Activated T-helper 1 cell treated with anti-CD3 and anti-CD28 coated beads, Interleukin-12 subunit alpha, Interleukin-12 subunit beta, Interleukin-2, Interleukin-4 antibody, amounts not matched to agents 30 ng/mL and 10 ng/mL and 1 ng/mL, durations not matched to agents 14 hours and 24 hours and 36 hours (primary cell): ENCODE measurements at regions not wholly inside any gene's neighbourhood (a gene's known extent, or its start where the extent isn't known, plus 50 kb on each side); places are given as distances from the start of the nearest gene placed in this dataset.

ENCODE experiments used
- DNase-seq: peaks from one replicate; pipeline ENCODE4 v3.0.0; 2021; ENCODE audit warnings: low spot score
- H3K27ac Mint-ChIP-seq: one replicate; pipeline ENCODE4 v1.8.0; 2021; ENCODE audit warnings: mild to moderate bottlenecking, mixed read lengths
- H3K27me3 Mint-ChIP-seq: one replicate; pipeline ENCODE4 v1.8.0; 2022; ENCODE audit warnings: mild to moderate bottlenecking, moderate library complexity, mixed read lengths; ENCODE audit not compliant: insufficient read depth
- H3K36me3 Mint-ChIP-seq: one replicate; pipeline ENCODE4 v1.8.0; 2021; ENCODE audit warnings: low read depth, mixed read lengths
- H3K4me1 Mint-ChIP-seq: one replicate; pipeline ENCODE4 v1.8.0; 2021; ENCODE audit warnings: low read depth, mixed read lengths
- H3K4me3 Mint-ChIP-seq: one replicate; pipeline ENCODE4 v1.8.0; 2021; ENCODE audit warnings: mild to moderate bottlenecking, moderate library complexity, mixed read lengths
- H3K9me3 Mint-ChIP-seq: one replicate; pipeline ENCODE4 v1.8.0; 2021; ENCODE audit warnings: mixed read lengths
- intact Hi-C: fragments of 100-400 bp; cut with micrococcal nuclease; formaldehyde crosslinking; loops from one replicate; pipeline ENCODE4 v1.15.1; 2024

GRCh38 chr2:65666156-65666725 is 233.8 kb upstream of the SPRED2 start:
- Mint-ChIP-seq H3K36me3 (no peaks in the 10 kb centered on the region), H3K27me3 (peaks cover 2% of the 10 kb centered on the region), H3K4me1 (peaks cover 24% of the 10 kb centered on the region), H3K27ac (no peak overlapping the region), H3K9me3 (peaks cover 5% of the 10 kb centered on the region), H3K4me3 (no peak overlapping the region)
- no peak for DNase-seq
- intact Hi-C loops = no loop called here

DNA sequence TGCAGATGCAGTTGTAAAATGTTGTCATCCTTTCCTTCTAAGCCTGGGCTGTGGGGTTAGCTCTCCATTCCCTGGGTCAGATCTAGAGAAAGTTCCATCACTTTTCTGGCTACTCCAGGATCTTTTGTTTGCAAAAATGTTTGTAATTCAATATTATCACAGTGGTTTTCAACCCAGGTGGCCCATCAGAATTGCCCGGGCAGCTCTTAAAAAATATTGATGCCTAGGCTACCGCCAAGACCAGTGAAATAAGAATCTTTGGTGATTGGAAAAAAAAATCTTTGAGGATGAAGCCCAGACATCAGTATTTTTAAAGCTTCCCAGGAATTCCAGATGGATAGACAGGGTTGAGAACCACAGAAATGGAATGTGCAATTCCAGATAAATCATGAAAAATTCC is 232.5 kb upstream of the SPRED2 start:
- peaks cover 2% of the 10 kb centered on the region for H3K27me3 Mint-ChIP-seq
- H3K4me1 Mint-ChIP-seq = peaks cover 24% of the 10 kb centered on the region
- intact Hi-C loops = no loop called here
- H3K27ac Mint-ChIP-seq = no peak overlapping the region
- no peak for DNase-seq
- H3K4me3 Mint-ChIP-seq = no peak overlapping the region
- H3K36me3 Mint-ChIP-seq = no peaks in the 10 kb centered on the region
- H3K9me3 Mint-ChIP-seq = peaks cover 5% of the 10 kb centered on the region

- H3K36me3 Mint-ChIP-seq = no peaks in the 10 kb centered on the region
- no peak overlapping the region for H3K4me3 Mint-ChIP-seq
- intact Hi-C loops = no loop called here
- peaks cover 24% of the 10 kb centered on the region for H3K4me1 Mint-ChIP-seq
- DNase-seq = no peak
- H3K27ac Mint-ChIP-seq = no peak overlapping the region
- peaks cover 5% of the 10 kb centered on the region for H3K9me3 Mint-ChIP-seq
- H3K27me3 Mint-ChIP-seq = peaks cover 2% of the 10 kb centered on the region
Observed at GRCh38 chr2:65663831-65664407, 231.5 kb upstream of the SPRED2 start.

GRCh38 chr2:65662654-65663432 is 230.4 kb upstream of the SPRED2 start:
- Mint-ChIP-seq H3K36me3 (no peaks in the 10 kb centered on the region), H3K27me3 (peaks cover 2% of the 10 kb centered on the region), H3K9me3 (no peaks in the 10 kb centered on the region), H3K4me3 (no peak overlapping the region), H3K4me1 (peaks cover 24% of the 10 kb centered on the region), H3K27ac (no peak overlapping the region)
- intact Hi-C loops = no loop called here
- DNase-seq = no peak

DNA sequence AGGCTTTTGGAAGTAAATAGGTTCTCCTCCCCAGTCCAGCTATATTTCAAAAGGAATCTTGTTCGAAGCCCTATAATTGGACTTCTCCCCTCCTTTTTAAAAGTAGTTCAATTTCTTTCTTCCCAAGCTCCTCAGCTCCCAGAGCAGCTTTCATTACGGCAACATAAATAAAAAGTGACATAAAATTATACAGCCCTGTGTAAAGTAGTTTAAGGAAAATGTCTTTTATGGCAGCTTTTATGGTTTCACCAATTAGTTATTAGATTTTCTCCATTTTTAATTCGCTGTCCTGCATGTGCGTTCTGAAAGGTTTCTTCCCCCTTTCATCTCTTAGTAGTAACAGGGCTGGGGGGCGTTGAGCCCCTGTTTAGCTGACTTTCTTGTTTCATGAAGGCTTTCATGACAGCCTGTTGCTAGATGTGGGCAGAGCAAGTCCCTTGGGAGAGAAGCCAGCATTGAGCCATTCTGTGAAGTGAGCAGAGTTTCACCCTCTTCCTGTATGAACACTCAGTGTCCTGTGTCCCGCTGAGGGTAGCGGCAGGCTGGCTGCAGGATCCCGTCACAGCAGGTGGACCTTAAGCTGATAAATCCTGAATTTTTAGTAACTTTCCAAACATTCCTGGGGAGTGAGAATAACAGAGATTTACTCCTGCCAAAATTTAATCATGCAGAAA is 229.7 kb upstream of the SPRED2 start:
- Mint-ChIP-seq H3K27me3 (peaks cover 2% of the 10 kb centered on the region), H3K9me3 (no peaks in the 10 kb centered on the region), H3K4me3 (no peak overlapping the region), H3K27ac (no peak overlapping the region), H3K36me3 (no peaks in the 10 kb centered on the region), H3K4me1 (peaks cover 24% of the 10 kb centered on the region)
- intact Hi-C loops = no loop called here
- no peak for DNase-seq

DNA sequence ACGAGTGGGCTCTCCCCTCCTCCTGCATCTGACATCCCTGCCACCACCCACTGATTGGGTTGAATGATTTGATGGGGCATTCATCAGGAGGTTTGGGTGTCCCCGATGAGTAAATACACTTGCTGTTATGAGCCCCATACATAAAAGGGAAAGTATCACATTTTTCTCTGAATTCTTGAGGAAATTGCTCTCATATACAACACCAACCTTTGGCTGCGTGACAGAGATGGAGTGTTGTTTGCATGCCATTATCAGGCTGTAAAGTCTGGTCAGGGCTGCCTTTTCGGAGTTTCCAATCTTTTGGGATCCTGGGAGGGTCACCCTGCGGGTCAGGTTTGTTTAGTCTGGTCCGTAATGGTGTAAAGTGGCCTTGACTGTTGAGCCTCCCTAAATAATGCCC is 227.9 kb upstream of the SPRED2 start:
- Mint-ChIP-seq H3K27ac (no peak overlapping the region), H3K4me3 (no peak overlapping the region), H3K36me3 (no peaks in the 10 kb centered on the region), H3K27me3 (peaks cover 2% of the 10 kb centered on the region), H3K9me3 (no peaks in the 10 kb centered on the region), H3K4me1 (peaks cover 13% of the 10 kb centered on the region)
- no peak for DNase-seq
- intact Hi-C loops = no loop called here

DNA sequence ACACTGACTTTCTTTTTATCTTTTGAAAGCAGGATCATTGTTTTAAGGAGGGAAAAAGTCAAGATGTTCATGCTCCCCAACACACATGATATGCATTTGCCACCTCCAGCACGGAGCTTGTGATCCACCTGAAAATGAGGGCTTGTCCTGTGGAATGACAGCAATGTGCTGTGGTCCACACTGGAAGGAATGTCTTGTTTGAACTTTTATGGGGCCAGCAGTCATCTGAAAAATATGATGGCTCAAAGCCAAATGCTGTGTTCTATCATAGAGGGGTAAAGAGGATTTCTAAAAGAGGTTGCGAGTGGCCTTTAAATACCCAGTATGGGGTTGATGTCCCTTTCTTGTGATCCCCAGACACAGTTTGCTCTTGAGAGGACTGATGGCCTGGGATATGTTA is 226.5 kb upstream of the SPRED2 start:
- Mint-ChIP-seq H3K4me3 (no peak overlapping the region), H3K27me3 (peaks cover 2% of the 10 kb centered on the region), H3K9me3 (no peaks in the 10 kb centered on the region), H3K36me3 (no peaks in the 10 kb centered on the region), H3K27ac (no peak overlapping the region), H3K4me1 (peaks cover 5% of the 10 kb centered on the region)
- DNase-seq = no peak
- intact Hi-C loops = no loop called here

DNA sequence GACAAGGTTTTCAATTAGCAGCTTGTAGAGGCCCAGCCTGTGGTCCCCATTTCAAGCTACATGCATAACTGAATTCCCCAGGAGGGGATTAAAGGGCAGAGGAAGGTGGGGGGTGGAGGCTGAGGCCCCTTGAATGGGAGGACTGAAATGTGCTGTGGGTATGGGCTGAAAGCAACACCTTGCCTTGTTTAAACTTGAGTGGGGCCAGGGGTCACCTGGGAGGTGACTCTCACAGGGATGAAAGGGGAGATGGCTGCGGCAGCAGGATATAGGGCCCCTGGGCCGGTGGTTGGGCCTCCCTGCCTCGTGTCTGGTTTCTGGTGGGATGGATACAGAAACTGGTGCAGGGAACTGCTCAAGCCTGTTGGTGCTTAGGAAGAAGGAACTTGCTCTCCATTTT is 225.9 kb upstream of the SPRED2 start:
- H3K9me3 Mint-ChIP-seq = no peaks in the 10 kb centered on the region
- no peak overlapping the region for H3K27ac Mint-ChIP-seq
- no peak for DNase-seq
- intact Hi-C loops = no loop called here
- H3K27me3 Mint-ChIP-seq = no peaks in the 10 kb centered on the region
- no peak overlapping the region for H3K4me3 Mint-ChIP-seq
- H3K4me1 Mint-ChIP-seq = no peaks in the 10 kb centered on the region
- H3K36me3 Mint-ChIP-seq = no peaks in the 10 kb centered on the region

DNA sequence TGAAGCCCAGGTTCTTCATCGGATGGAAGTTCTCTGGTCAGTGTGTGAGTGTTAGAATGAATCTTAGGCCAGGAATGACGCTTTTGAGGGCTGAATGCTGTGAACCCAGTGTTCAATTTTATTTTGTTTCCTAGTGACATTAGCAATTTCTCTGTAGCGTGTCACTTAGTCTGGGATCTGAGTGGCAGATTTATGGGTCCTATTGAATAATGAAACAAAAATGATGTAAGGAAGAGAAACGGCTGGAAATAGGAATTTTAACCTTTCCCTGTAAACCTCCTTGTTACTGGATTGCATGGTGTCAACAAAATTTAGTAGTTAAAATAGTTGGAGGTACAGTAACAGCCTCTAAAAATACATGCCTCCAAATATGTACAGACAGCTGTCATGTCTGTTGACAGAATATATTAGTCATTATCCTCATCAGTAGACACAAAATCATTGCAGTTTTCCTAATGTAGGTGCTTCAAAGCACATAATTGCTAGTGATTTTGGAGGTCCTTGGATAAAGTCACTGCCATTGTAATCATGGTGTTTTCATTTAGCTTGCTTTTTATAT is 223.8 kb upstream of the SPRED2 start:
- Mint-ChIP-seq H3K4me1 (no peaks in the 10 kb centered on the region), H3K27me3 (no peaks in the 10 kb centered on the region), H3K4me3 (no peak overlapping the region), H3K27ac (no peak overlapping the region), H3K36me3 (no peaks in the 10 kb centered on the region), H3K9me3 (no peaks in the 10 kb centered on the region)
- DNase-seq = no peak
- intact Hi-C loops = no loop called here

DNA sequence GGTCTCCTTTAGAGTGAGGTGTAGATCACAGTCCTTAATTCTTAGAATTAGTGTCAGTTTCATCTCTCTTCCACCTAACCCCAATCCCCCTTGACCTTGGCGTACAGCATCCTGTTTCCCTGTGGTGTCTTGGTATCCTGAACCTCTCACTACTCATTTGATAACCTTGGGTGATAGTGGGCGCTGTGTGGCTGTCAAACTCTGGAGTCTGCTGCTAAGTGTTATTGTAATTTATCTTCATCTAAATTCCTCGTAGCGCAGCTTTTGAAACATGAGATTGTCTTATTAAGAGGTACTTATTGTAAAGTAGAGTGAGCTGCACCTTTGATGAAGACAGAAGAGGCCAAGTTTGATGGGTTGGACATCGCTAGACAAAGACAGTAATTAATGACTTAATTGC is 222.6 kb upstream of the SPRED2 start:
- no peak for DNase-seq
- intact Hi-C loops = no loop called here
- no peak overlapping the region for H3K4me3 Mint-ChIP-seq
- no peaks in the 10 kb centered on the region for H3K27me3 Mint-ChIP-seq
- no peaks in the 10 kb centered on the region for H3K9me3 Mint-ChIP-seq
- H3K36me3 Mint-ChIP-seq = no peaks in the 10 kb centered on the region
- no peak overlapping the region for H3K27ac Mint-ChIP-seq
- H3K4me1 Mint-ChIP-seq = no peaks in the 10 kb centered on the region

GRCh38 chr2:65654496-65654895 is 222.1 kb upstream of the SPRED2 start:
- no peaks in the 10 kb centered on the region for H3K27me3 Mint-ChIP-seq
- no peak overlapping the region for H3K27ac Mint-ChIP-seq
- no peak overlapping the region for H3K4me3 Mint-ChIP-seq
- intact Hi-C loops = no loop called here
- H3K4me1 Mint-ChIP-seq = no peaks in the 10 kb centered on the region
- H3K36me3 Mint-ChIP-seq = no peaks in the 10 kb centered on the region
- DNase-seq = no peak
- no peaks in the 10 kb centered on the region for H3K9me3 Mint-ChIP-seq

GRCh38 chr2:65652066-65652465 is 219.7 kb upstream of the SPRED2 start:
- H3K27ac Mint-ChIP-seq = no peak overlapping the region
- no peaks in the 10 kb centered on the region for H3K27me3 Mint-ChIP-seq
- H3K4me3 Mint-ChIP-seq = no peak overlapping the region
- no peaks in the 10 kb centered on the region for H3K36me3 Mint-ChIP-seq
- no peaks in the 10 kb centered on the region for H3K9me3 Mint-ChIP-seq
- DNase-seq = no peak
- intact Hi-C loops = no loop called here
- no peaks in the 10 kb centered on the region for H3K4me1 Mint-ChIP-seq
